Lower leg skin (tissue), 3 donors: ENCODE measurements at regions not wholly inside any gene's neighbourhood (a gene's known extent, or its start where the extent isn't known, plus 50 kb on each side); places are given as distances from the start of the nearest gene placed in this dataset.

Experiments
- POLR2A ChIP-seq, 2 donors: fragments of 450-650 bp; IDR thresholded peaks; one replicate each; pipeline ENCODE4 v1.6.1; 2016 to 2017; ENCODE audit warnings: antibody characterized with exemption in 2 of 2, mild to moderate bottlenecking in 1 of 2, moderate library complexity in 1 of 2
- TF ChIP-seq, protein P1 (sequence below), 3 donors: fragments of 450-650 bp; IDR thresholded peaks; one replicate each; pipeline ENCODE4 v1.5.1; 2016; ENCODE audit warnings: antibody characterized with exemption in 3 of 3, mild to moderate bottlenecking in 3 of 3, moderate library complexity in 2 of 3

DNA sequence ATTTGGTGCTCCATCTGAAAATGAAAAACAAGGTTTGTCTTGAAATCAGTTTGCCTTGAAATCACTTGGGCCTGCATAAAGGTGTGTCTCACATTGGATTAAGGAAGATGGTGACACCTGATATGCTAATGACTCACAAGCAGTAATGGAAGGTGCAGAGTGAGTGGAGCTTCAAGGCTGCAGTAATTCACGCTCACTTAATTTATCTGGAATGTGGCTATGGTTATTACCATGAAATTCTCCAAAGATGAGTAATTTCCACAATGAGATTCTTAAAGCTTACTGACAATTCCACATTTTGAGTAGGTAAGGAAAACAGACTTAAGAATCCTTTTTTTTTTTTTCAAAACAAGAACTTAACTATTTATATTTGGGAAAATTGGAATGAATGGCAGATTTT lies 156.8 kb downstream of the PAX3 start:
- no peak for TF ChIP-seq POLR2A (IDR thresholded peaks at IDR 0.05)
- TF ChIP-seq, protein P1, sequence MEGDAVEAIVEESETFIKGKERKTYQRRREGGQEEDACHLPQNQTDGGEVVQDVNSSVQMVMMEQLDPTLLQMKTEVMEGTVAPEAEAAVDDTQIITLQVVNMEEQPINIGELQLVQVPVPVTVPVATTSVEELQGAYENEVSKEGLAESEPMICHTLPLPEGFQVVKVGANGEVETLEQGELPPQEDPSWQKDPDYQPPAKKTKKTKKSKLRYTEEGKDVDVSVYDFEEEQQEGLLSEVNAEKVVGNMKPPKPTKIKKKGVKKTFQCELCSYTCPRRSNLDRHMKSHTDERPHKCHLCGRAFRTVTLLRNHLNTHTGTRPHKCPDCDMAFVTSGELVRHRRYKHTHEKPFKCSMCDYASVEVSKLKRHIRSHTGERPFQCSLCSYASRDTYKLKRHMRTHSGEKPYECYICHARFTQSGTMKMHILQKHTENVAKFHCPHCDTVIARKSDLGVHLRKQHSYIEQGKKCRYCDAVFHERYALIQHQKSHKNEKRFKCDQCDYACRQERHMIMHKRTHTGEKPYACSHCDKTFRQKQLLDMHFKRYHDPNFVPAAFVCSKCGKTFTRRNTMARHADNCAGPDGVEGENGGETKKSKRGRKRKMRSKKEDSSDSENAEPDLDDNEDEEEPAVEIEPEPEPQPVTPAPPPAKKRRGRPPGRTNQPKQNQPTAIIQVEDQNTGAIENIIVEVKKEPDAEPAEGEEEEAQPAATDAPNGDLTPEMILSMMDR (IDR thresholded peaks at IDR 0.05), result no peak
